ENCODE measurements at regions not wholly inside any gene's neighbourhood (a gene's known extent, or its start where the extent isn't known, plus 50 kb on each side); places are given as distances from the start of the nearest gene placed in this dataset.

DNA sequence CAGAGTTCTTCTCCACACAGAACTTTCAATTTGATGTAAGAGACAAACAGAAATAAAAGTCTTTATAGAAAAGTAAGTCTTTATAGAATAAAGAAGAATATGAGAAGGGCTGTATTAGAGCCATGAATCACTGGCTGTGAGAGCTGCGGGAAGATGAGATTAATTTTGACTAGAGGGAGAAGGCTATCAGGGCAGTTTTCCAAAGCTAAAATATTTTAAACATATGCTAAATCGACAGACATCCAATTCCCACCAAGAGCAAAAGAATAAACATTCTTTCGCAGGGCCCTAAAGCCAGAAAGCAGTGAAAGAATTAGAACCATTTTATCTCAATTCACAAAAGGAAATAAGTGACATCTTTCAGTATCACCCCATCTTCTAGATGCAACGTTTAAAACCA is 208.3 kb upstream of the MAP3K1 start:
- H3K27me3 ChIP-seq (ENCODE audit: control insufficient read depth, insufficient read depth, low read length), result no peaks in the 10 kb centered on the region
- no peaks in the 10 kb centered on the region for H3K36me3 ChIP-seq (ENCODE audit: control insufficient read depth, insufficient read depth, low read length)
- H3K9me3 ChIP-seq (ENCODE audit: control insufficient read depth, low read length), result no peaks in the 10 kb centered on the region
- no peaks in the 10 kb centered on the region for H3K4me1 ChIP-seq (ENCODE audit: control insufficient read depth, insufficient read depth, low read length)
- H3K4me3 ChIP-seq (ENCODE audit: low read length), result no peak overlapping the region
- no peak overlapping the region for H3K9ac ChIP-seq (ENCODE audit: low read length)

- no peaks in the 10 kb centered on the region for H3K9me3 ChIP-seq (ENCODE audit: control insufficient read depth, low read length)
- no peak overlapping the region for H3K9ac ChIP-seq (ENCODE audit: low read length)
- H3K4me3 ChIP-seq (ENCODE audit: low read length), result no peak overlapping the region
- no peaks in the 10 kb centered on the region for H3K4me1 ChIP-seq (ENCODE audit: control insufficient read depth, insufficient read depth, low read length)
- no peaks in the 10 kb centered on the region for H3K27me3 ChIP-seq (ENCODE audit: control insufficient read depth, insufficient read depth, low read length)
- no peaks in the 10 kb centered on the region for H3K36me3 ChIP-seq (ENCODE audit: control insufficient read depth, insufficient read depth, low read length)
Measured at GRCh38 chr5:56606192-56606591, 209.2 kb upstream of the MAP3K1 start.

DNA sequence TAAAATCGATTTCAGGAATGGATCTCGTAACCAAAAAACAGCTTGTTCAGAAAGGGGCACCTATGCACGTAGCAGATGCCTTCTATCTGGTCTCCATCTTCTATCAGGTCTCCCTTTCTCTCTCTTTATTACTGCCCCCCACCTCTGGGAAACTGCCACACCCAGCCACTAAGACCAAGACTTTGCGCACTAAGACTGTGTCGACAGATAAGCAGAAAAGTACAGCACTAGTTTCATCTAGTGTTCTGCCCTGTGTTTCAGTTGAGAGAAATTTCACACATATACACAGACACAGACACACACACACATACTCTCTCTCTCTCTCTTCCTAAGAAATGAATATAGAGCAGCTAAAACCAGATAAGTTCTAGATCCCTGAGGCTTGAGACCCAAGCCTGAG is 210.1 kb upstream of the MAP3K1 start:
- Histone ChIP-seq H3K9me3 (ENCODE audit: control insufficient read depth, low read length) (no peaks in the 10 kb centered on the region), H3K27me3 (ENCODE audit: control insufficient read depth, insufficient read depth, low read length) (no peaks in the 10 kb centered on the region), H3K4me1 (ENCODE audit: control insufficient read depth, insufficient read depth, low read length) (no peaks in the 10 kb centered on the region), H3K9ac (ENCODE audit: low read length) (no peak overlapping the region), H3K4me3 (ENCODE audit: low read length) (no peak overlapping the region), H3K36me3 (ENCODE audit: control insufficient read depth, insufficient read depth, low read length) (no peaks in the 10 kb centered on the region)

- Histone ChIP-seq H3K9me3 (ENCODE audit: control insufficient read depth, low read length) (no peaks in the 10 kb centered on the region), H3K4me3 (ENCODE audit: low read length) (no peak overlapping the region), H3K36me3 (ENCODE audit: control insufficient read depth, insufficient read depth, low read length) (no peaks in the 10 kb centered on the region), H3K9ac (ENCODE audit: low read length) (no peak overlapping the region), H3K4me1 (ENCODE audit: control insufficient read depth, insufficient read depth, low read length) (no peaks in the 10 kb centered on the region), H3K27me3 (ENCODE audit: control insufficient read depth, insufficient read depth, low read length) (no peaks in the 10 kb centered on the region)
Measured at GRCh38 chr5:56601641-56602071, 213.7 kb upstream of the MAP3K1 start.

DNA sequence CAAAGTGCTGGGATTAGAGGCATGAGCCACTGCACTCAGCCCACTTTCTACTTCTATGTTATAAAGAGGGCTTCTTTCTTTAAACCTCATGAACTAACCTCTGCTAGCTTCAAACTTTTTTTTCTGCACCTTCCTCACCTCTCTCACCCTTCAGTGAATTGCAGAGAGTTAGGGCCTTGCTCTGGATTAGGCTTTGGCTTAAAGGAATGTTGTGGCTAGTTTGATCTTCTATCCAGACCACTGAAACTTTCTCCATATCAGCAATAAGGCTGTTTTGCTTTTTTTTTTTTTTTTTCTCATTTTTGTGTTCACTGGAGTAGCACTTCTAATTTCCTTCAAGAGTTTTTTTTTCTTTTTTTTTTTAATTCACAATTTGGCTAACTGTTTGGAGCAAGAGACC is 216.4 kb upstream of the MAP3K1 start:
- Histone ChIP-seq H3K36me3 (ENCODE audit: control insufficient read depth, insufficient read depth, low read length) (no peaks in the 10 kb centered on the region), H3K4me3 (ENCODE audit: low read length) (no peak overlapping the region), H3K9ac (ENCODE audit: low read length) (no peak overlapping the region), H3K4me1 (ENCODE audit: control insufficient read depth, insufficient read depth, low read length) (no peaks in the 10 kb centered on the region), H3K9me3 (ENCODE audit: control insufficient read depth, low read length) (no peaks in the 10 kb centered on the region), H3K27me3 (ENCODE audit: control insufficient read depth, insufficient read depth, low read length) (no peaks in the 10 kb centered on the region)

- Histone ChIP-seq H3K4me1 (ENCODE audit: control insufficient read depth, insufficient read depth, low read length) (no peaks in the 10 kb centered on the region), H3K27me3 (ENCODE audit: control insufficient read depth, insufficient read depth, low read length) (no peaks in the 10 kb centered on the region), H3K36me3 (ENCODE audit: control insufficient read depth, insufficient read depth, low read length) (no peaks in the 10 kb centered on the region), H3K4me3 (ENCODE audit: low read length) (no peak overlapping the region), H3K9me3 (ENCODE audit: control insufficient read depth, low read length) (no peaks in the 10 kb centered on the region), H3K9ac (ENCODE audit: low read length) (no peak overlapping the region)
Measured at GRCh38 chr5:56596155-56596554, 219.2 kb upstream of the MAP3K1 start.

- Histone ChIP-seq H3K9ac (ENCODE audit: low read length) (no peak overlapping the region), H3K4me1 (ENCODE audit: control insufficient read depth, insufficient read depth, low read length) (no peaks in the 10 kb centered on the region), H3K9me3 (ENCODE audit: control insufficient read depth, low read length) (no peaks in the 10 kb centered on the region), H3K36me3 (ENCODE audit: control insufficient read depth, insufficient read depth, low read length) (no peaks in the 10 kb centered on the region), H3K4me3 (ENCODE audit: low read length) (no peak overlapping the region), H3K27me3 (ENCODE audit: control insufficient read depth, insufficient read depth, low read length) (no peaks in the 10 kb centered on the region)
Measured at GRCh38 chr5:56595566-56595965, 219.8 kb upstream of the MAP3K1 start.

DNA sequence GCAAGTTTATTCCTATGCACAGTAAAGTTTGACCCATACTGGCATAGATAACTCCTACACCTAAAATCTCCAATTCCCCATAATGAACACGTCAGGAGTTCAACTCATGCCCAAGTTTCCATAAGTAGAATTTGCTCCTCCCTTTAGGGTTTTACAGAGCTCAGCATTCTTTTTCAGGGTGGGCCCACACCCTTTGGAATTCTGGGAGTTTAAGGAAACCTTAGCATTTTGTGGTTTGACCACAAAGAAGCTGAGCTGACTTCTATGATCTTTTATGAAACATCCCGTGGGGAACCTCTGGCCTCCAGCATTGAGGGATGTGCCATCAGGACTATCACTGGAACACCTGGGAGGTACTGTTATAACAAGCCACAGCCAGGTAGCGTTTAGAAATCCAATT is 220.6 kb upstream of the MAP3K1 start:
- Histone ChIP-seq H3K36me3 (ENCODE audit: control insufficient read depth, insufficient read depth, low read length) (no peaks in the 10 kb centered on the region), H3K4me1 (ENCODE audit: control insufficient read depth, insufficient read depth, low read length) (no peaks in the 10 kb centered on the region), H3K27me3 (ENCODE audit: control insufficient read depth, insufficient read depth, low read length) (no peaks in the 10 kb centered on the region), H3K4me3 (ENCODE audit: low read length) (no peak overlapping the region), H3K9ac (ENCODE audit: low read length) (no peak overlapping the region), H3K9me3 (ENCODE audit: control insufficient read depth, low read length) (no peaks in the 10 kb centered on the region)

DNA sequence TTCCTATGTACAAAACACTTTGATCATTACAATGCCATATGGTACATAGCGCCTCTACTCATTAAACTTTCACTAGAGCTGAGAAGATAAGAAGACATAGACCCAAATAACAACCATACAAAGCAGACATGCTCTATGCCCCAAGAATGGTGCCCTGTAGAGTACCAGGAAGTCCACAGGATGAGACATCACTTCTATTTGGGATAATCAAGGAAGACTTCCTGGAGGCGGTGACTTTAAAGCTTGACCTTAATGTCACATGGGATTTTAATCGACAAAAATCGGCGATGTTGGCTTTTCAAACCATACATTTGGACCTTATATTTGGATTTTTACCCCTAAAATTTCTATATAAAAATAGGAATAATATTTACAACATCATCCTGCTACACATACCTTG is 224.3 kb upstream of the MAP3K1 start:
- Histone ChIP-seq H3K9ac (ENCODE audit: low read length) (no peak overlapping the region), H3K9me3 (ENCODE audit: control insufficient read depth, low read length) (no peaks in the 10 kb centered on the region), H3K36me3 (ENCODE audit: control insufficient read depth, insufficient read depth, low read length) (no peaks in the 10 kb centered on the region), H3K4me3 (ENCODE audit: low read length) (no peak overlapping the region), H3K27me3 (ENCODE audit: control insufficient read depth, insufficient read depth, low read length) (no peaks in the 10 kb centered on the region), H3K4me1 (ENCODE audit: control insufficient read depth, insufficient read depth, low read length) (no peaks in the 10 kb centered on the region)

- no peak overlapping the region for H3K9ac ChIP-seq (ENCODE audit: low read length)
- no peaks in the 10 kb centered on the region for H3K9me3 ChIP-seq (ENCODE audit: control insufficient read depth, low read length)
- no peaks in the 10 kb centered on the region for H3K4me1 ChIP-seq (ENCODE audit: control insufficient read depth, insufficient read depth, low read length)
- H3K36me3 ChIP-seq (ENCODE audit: control insufficient read depth, insufficient read depth, low read length), result no peaks in the 10 kb centered on the region
- no peaks in the 10 kb centered on the region for H3K27me3 ChIP-seq (ENCODE audit: control insufficient read depth, insufficient read depth, low read length)
- no peak overlapping the region for H3K4me3 ChIP-seq (ENCODE audit: low read length)
Measured at GRCh38 chr5:56589481-56589860, 225.9 kb upstream of the MAP3K1 start.

- no peak overlapping the region for H3K4me3 ChIP-seq (ENCODE audit: low read length)
Measured at GRCh38 chr5:56588636-56589480, 226.5 kb upstream of the MAP3K1 start.

GRCh38 chr5:56588131-56588487 is 227.2 kb upstream of the MAP3K1 start:
- Histone ChIP-seq H3K9me3 (ENCODE audit: control insufficient read depth, low read length) (no peaks in the 10 kb centered on the region), H3K27me3 (ENCODE audit: control insufficient read depth, insufficient read depth, low read length) (no peaks in the 10 kb centered on the region), H3K4me3 (ENCODE audit: low read length) (no peak overlapping the region), H3K4me1 (ENCODE audit: control insufficient read depth, insufficient read depth, low read length) (no peaks in the 10 kb centered on the region), H3K36me3 (ENCODE audit: control insufficient read depth, insufficient read depth, low read length) (no peaks in the 10 kb centered on the region), H3K9ac (ENCODE audit: low read length) (no peak overlapping the region)

More at GRCh38 chr5:56588636-56589480, 226.5 kb upstream of the MAP3K1 start:
- no peaks in the 10 kb centered on the region for H3K27me3 ChIP-seq (ENCODE audit: control insufficient read depth, insufficient read depth, low read length)
- no peak overlapping the region for H3K9ac ChIP-seq (ENCODE audit: low read length)
- no peaks in the 10 kb centered on the region for H3K36me3 ChIP-seq (ENCODE audit: control insufficient read depth, insufficient read depth, low read length)
- H3K9me3 ChIP-seq (ENCODE audit: control insufficient read depth, low read length), result no peaks in the 10 kb centered on the region
- no peaks in the 10 kb centered on the region for H3K4me1 ChIP-seq (ENCODE audit: control insufficient read depth, insufficient read depth, low read length)

All from mucosa of stomach (tissue), 1 donor.